ENCODE measurements at regions not wholly inside any gene's neighbourhood (a gene's known extent, or its start where the extent isn't known, plus 50 kb on each side); places are given as distances from the start of the nearest gene placed in this dataset.

GRCh38 chr7:123285076-123285700 is 85.4 kb upstream of the SLC13A1 start:
- Histone ChIP-seq H3K4me2 (ENCODE audit: insufficient read depth, low read length) (no peak overlapping the region), H4K20me1 (ENCODE audit: insufficient read depth, low read length) (no peaks in the 10 kb centered on the region), H2AFZ (ENCODE audit: low read length) (no peak overlapping the region), H3K36me3 (ENCODE audit: insufficient read depth, low read length) (no peaks in the 10 kb centered on the region), H3K79me2 (ENCODE audit: insufficient read depth, low read length) (no peaks in the 10 kb centered on the region), H3K4me3 (ENCODE audit: insufficient read depth, low read length) (no peak overlapping the region), H3K27me3 (ENCODE audit: insufficient read depth, low read length) (no peaks in the 10 kb centered on the region), H3K27ac (ENCODE audit: low read depth, low read length) (no peak overlapping the region), H3K4me1 (ENCODE audit: insufficient read depth, low read length) (no peaks in the 10 kb centered on the region), H3K9me3 (ENCODE audit: low read depth, low read length) (no peaks in the 10 kb centered on the region)
- TF ChIP-seq, protein P1, sequence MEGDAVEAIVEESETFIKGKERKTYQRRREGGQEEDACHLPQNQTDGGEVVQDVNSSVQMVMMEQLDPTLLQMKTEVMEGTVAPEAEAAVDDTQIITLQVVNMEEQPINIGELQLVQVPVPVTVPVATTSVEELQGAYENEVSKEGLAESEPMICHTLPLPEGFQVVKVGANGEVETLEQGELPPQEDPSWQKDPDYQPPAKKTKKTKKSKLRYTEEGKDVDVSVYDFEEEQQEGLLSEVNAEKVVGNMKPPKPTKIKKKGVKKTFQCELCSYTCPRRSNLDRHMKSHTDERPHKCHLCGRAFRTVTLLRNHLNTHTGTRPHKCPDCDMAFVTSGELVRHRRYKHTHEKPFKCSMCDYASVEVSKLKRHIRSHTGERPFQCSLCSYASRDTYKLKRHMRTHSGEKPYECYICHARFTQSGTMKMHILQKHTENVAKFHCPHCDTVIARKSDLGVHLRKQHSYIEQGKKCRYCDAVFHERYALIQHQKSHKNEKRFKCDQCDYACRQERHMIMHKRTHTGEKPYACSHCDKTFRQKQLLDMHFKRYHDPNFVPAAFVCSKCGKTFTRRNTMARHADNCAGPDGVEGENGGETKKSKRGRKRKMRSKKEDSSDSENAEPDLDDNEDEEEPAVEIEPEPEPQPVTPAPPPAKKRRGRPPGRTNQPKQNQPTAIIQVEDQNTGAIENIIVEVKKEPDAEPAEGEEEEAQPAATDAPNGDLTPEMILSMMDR (IDR thresholded peaks at IDR 0.05; ENCODE audit: extremely low read depth, low read depth, low read length): no peak
- no peak for DNase-seq (ENCODE audit: insufficient read length, low spot score, missing footprints)

DNA sequence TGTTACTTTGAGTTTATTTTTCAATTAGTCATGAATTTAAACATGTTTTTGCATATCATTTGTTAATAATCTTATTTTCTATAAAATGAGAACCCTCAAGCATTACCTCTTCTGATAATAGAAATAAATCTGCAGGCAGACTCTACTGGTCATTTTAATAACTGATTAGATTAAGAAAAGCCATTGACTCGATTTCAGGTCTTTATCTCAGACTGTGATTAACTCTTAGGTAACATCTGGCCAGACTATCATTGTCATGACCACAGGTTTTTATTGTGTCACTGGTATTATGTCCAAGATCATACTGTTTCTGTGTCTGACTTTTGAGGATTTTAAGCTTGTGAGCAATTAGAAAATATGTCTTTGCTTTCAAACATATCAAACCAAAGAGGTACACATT is 83.6 kb upstream of the SLC13A1 start:
- no peak overlapping the region for H2AFZ ChIP-seq (ENCODE audit: low read length)
- H3K4me1 ChIP-seq (ENCODE audit: insufficient read depth, low read length): no peaks in the 10 kb centered on the region
- H3K9me3 ChIP-seq (ENCODE audit: low read depth, low read length): no peaks in the 10 kb centered on the region
- no peak for DNase-seq (ENCODE audit: insufficient read length, low spot score, missing footprints)
- H3K79me2 ChIP-seq (ENCODE audit: insufficient read depth, low read length): no peaks in the 10 kb centered on the region
- no peak overlapping the region for H3K4me3 ChIP-seq (ENCODE audit: insufficient read depth, low read length)
- no peak overlapping the region for H3K27ac ChIP-seq (ENCODE audit: low read depth, low read length)
- H3K36me3 ChIP-seq (ENCODE audit: insufficient read depth, low read length): no peaks in the 10 kb centered on the region
- H4K20me1 ChIP-seq (ENCODE audit: insufficient read depth, low read length): no peaks in the 10 kb centered on the region
- no peaks in the 10 kb centered on the region for H3K27me3 ChIP-seq (ENCODE audit: insufficient read depth, low read length)
- H3K4me2 ChIP-seq (ENCODE audit: insufficient read depth, low read length): no peak overlapping the region
- TF ChIP-seq, protein P1 (IDR thresholded peaks at IDR 0.05; ENCODE audit: extremely low read depth, low read depth, low read length): no peak

DNA sequence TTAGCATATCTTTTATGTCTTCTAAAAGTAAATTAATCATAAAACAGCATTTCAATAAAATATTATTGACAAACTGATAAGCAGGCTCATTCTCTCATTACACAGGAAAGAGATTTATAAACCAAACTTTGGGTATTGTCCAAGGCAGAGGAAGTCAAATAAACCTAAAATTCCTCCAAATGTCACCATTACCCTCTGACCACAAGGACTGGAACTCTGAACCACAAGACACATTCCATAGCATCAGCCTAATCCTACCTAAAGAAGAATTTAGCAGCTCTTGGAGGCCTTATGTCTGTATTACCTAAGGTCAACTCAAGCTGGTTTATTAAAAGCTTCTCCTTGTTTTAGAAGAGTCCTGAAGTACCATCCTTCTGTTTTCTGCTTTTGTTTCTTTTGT is 82.4 kb upstream of the SLC13A1 start:
- no peaks in the 10 kb centered on the region for H3K9me3 ChIP-seq (ENCODE audit: low read depth, low read length)
- H4K20me1 ChIP-seq (ENCODE audit: insufficient read depth, low read length): no peaks in the 10 kb centered on the region
- no peaks in the 10 kb centered on the region for H3K79me2 ChIP-seq (ENCODE audit: insufficient read depth, low read length)
- H3K4me1 ChIP-seq (ENCODE audit: insufficient read depth, low read length): no peaks in the 10 kb centered on the region
- H3K27me3 ChIP-seq (ENCODE audit: insufficient read depth, low read length): no peaks in the 10 kb centered on the region
- H3K27ac ChIP-seq (ENCODE audit: low read depth, low read length): no peak overlapping the region
- no peaks in the 10 kb centered on the region for H3K36me3 ChIP-seq (ENCODE audit: insufficient read depth, low read length)
- TF ChIP-seq, protein P1 (IDR thresholded peaks at IDR 0.05; ENCODE audit: extremely low read depth, low read depth, low read length): no peak
- H2AFZ ChIP-seq (ENCODE audit: low read length): no peak overlapping the region
- no peak overlapping the region for H3K4me3 ChIP-seq (ENCODE audit: insufficient read depth, low read length)
- no peak overlapping the region for H3K4me2 ChIP-seq (ENCODE audit: insufficient read depth, low read length)
- no peak for DNase-seq (ENCODE audit: insufficient read length, low spot score, missing footprints)

DNA sequence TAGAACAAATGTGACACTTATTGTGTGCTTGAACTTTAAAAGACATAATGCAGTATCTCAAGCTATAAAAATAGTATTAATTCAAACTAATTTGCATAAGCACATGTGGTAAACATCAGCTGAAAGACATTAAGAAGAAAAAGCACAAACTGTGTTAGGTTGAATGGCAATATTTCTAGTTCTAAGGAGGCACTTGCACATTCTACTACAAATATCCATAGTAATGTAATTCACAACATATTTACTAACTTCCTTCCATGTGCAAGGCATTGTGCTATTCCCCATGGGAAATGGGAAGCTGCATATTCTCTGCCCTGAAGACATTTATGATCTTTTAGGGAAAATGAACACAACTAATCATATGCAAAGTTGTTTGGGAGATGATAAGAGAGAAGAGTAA is 80.2 kb upstream of the SLC13A1 start:
- Histone ChIP-seq H3K27ac (ENCODE audit: low read depth, low read length) (no peak overlapping the region), H3K36me3 (ENCODE audit: insufficient read depth, low read length) (no peaks in the 10 kb centered on the region), H3K4me1 (ENCODE audit: insufficient read depth, low read length) (no peaks in the 10 kb centered on the region), H2AFZ (ENCODE audit: low read length) (no peak overlapping the region), H3K4me2 (ENCODE audit: insufficient read depth, low read length) (no peak overlapping the region), H4K20me1 (ENCODE audit: insufficient read depth, low read length) (no peaks in the 10 kb centered on the region), H3K79me2 (ENCODE audit: insufficient read depth, low read length) (no peaks in the 10 kb centered on the region), H3K27me3 (ENCODE audit: insufficient read depth, low read length) (no peaks in the 10 kb centered on the region), H3K9me3 (ENCODE audit: low read depth, low read length) (no peaks in the 10 kb centered on the region), H3K4me3 (ENCODE audit: insufficient read depth, low read length) (no peak overlapping the region)
- no peak for DNase-seq (ENCODE audit: insufficient read length, low spot score, missing footprints)
- TF ChIP-seq, protein P1 (IDR thresholded peaks at IDR 0.05; ENCODE audit: extremely low read depth, low read depth, low read length): no peak
